ENCODE measurements at regions not wholly inside any gene's neighbourhood (a gene's known extent, or its start where the extent isn't known, plus 50 kb on each side); places are given as distances from the start of the nearest gene placed in this dataset.

- H3K36me3 ChIP-seq: no peaks in the 10 kb centered on the region
- no peaks in the 10 kb centered on the region for H3K9me3 ChIP-seq
- peaks cover 0 to 45% (median 0%) of the 10 kb centered on the region in 4 donors for H3K27me3 ChIP-seq
- no peak overlapping the region for H3K4me3 ChIP-seq
- WGBS, 2 donors: 83 to 89% methylated on average over 2 of the region's 7 CpGs
- intact Hi-C loops (cut with DNase I): no loop called here
- no peak overlapping the region for H3K27ac ChIP-seq
- no peak for DNase-seq
- H3K4me1 ChIP-seq: peaks cover 0 to 3% (median 0%) of the 10 kb centered on the region in 3 donors
- TF ChIP-seq CTCF (IDR thresholded peaks at IDR 0.05): no peak
- TF ChIP-seq POLR2A (IDR thresholded peaks at IDR 0.05): no peak
These were observed 99.7 kb downstream of the LSM3 start for GRCh38 chr3:14278265-14278798.

DNA sequence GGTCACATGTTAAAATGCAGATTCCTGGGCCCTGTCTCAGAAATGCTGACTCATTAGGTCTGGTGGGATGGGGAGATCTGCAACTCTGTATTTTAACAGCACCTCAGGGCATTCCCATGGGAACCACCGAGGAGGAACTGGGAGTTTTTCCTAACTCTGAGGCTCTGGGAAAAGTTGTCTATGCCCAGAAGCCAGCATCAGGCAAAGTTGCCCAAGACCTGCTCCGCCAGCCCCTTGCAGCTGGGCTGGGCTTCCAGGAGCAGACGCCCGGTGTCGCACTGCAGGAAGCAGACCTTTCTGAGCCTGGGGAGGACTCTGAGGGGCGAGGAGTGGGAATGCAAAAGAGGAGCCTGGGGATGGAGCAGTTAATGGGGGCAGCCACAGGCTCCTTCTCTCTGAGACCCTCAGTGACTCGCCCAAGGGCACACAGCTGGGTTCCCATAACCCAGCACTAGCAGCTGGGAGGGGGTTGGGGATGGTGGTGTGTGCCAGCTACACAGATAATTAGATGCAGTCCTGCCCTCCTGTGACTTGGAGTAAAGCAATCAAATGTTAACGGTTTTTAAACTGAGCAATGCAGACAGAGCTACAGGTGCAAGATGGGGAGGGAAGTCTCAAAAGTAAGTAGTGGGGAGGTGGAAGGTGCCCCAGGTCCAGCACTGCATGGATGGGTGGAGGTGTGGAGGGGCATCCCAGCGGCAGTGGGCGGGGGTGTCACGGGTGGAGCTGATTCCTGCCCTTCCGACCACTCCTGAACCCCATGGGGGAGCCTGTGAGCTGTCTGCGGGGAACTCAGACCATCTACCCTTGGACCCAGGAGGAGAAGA lies 100.4 kb downstream of the LSM3 start:
- no peaks in the 10 kb centered on the region for H3K36me3 ChIP-seq
- WGBS, 2 donors: 38 to 48% methylated on average over 7 to 11 of the region's 13 CpGs
- H3K4me1 ChIP-seq: peaks cover 0 to 3% (median 0%) of the 10 kb centered on the region in 3 donors
- intact Hi-C loops (cut with DNase I): no loop called here
- no peaks in the 10 kb centered on the region for H3K9me3 ChIP-seq
- H3K27me3 ChIP-seq: peaks cover 0 to 45% (median 0%) of the 10 kb centered on the region in 4 donors
- no peak overlapping the region for H3K4me3 ChIP-seq
- no peak for DNase-seq
- TF ChIP-seq CTCF (IDR thresholded peaks at IDR 0.05) (no peak), POLR2A (IDR thresholded peaks at IDR 0.05) (no peak)
- no peak overlapping the region for H3K27ac ChIP-seq

- no peak for TF ChIP-seq POLR2A (IDR thresholded peaks at IDR 0.05)
- TF ChIP-seq CTCF (IDR thresholded peaks at IDR 0.05): no peak
- no peaks in the 10 kb centered on the region for H3K36me3 ChIP-seq
- H3K9me3 ChIP-seq: no peaks in the 10 kb centered on the region
- DNase-seq: no peak
- intact Hi-C loops (cut with DNase I): no loop called here
- peaks cover 0 to 3% (median 0%) of the 10 kb centered on the region in 3 donors for H3K4me1 ChIP-seq
- no peak overlapping the region for H3K4me3 ChIP-seq
- H3K27ac ChIP-seq: no peak overlapping the region
- 82 to 94% methylated on average over 7 to 9 of the region's 11 CpGs for WGBS, 2 donors
- H3K27me3 ChIP-seq: peaks cover 0 to 45% (median 0%) of the 10 kb centered on the region in 4 donors
These were observed 101.0 kb downstream of the LSM3 start for GRCh38 chr3:14279626-14280061.

- no peak for DNase-seq
- H3K36me3 ChIP-seq: no peaks in the 10 kb centered on the region
- peaks cover 0 to 3% (median 0%) of the 10 kb centered on the region in 3 donors for H3K4me1 ChIP-seq
- peaks cover 0 to 45% (median 0%) of the 10 kb centered on the region in 4 donors for H3K27me3 ChIP-seq
- no peak overlapping the region for H3K27ac ChIP-seq
- TF ChIP-seq CTCF (IDR thresholded peaks at IDR 0.05) (no peak), POLR2A (IDR thresholded peaks at IDR 0.05) (no peak)
- 35 to 60% methylated on average over 2 of the region's 2 CpGs for WGBS, 2 donors
- intact Hi-C loops (cut with DNase I): no loop called here
- no peak overlapping the region for H3K4me3 ChIP-seq
- no peaks in the 10 kb centered on the region for H3K9me3 ChIP-seq
These were observed 101.7 kb downstream of the LSM3 start for GRCh38 chr3:14280326-14280725.

GRCh38 chr3:14281053-14281452 lies 102.4 kb downstream of the LSM3 start:
- H3K9me3 ChIP-seq: no peaks in the 10 kb centered on the region
- peaks cover 0 to 3% (median 0%) of the 10 kb centered on the region in 3 donors for H3K4me1 ChIP-seq
- TF ChIP-seq POLR2A (IDR thresholded peaks at IDR 0.05) (no peak), CTCF (IDR thresholded peaks at IDR 0.05) (no peak)
- no peaks in the 10 kb centered on the region for H3K36me3 ChIP-seq
- no peak overlapping the region for H3K27ac ChIP-seq
- WGBS, 2 donors: 83 to 85% methylated on average over 3 of the region's 3 CpGs
- intact Hi-C loops (cut with DNase I): no loop called here
- H3K4me3 ChIP-seq: no peak overlapping the region
- peaks cover 0 to 39% (median 0%) of the 10 kb centered on the region in 4 donors for H3K27me3 ChIP-seq
- no peak for DNase-seq
